ENCODE measurements at regions not wholly inside any gene's neighbourhood (a gene's known extent, or its start where the extent isn't known, plus 50 kb on each side); places are given as distances from the start of the nearest gene placed in this dataset.

GRCh38 chr11:19555266-19555665 lies 157.4 kb upstream of the NAV2 start:
- DNase-seq (ENCODE audit: extremely low read depth, insufficient read length) = no peak
- TF ChIP-seq CTCF (IDR thresholded peaks at IDR 0.05; ENCODE audit: insufficient read depth, low read length, poor library complexity, severe bottlenecking) = no peak
- no peak overlapping the region for H3K4me3 ChIP-seq (replicated peaks; ENCODE audit: low read depth, low read length)
- H3K27me3 ChIP-seq (replicated peaks; ENCODE audit: control insufficient read depth, insufficient read depth, low read length) = no peaks in the 10 kb centered on the region; the same call in 1 of the 2 replicates
- no peaks in the 10 kb centered on the region for H3K36me3 ChIP-seq (ENCODE audit: control insufficient read depth, insufficient read depth, low read length)

- peak; percentile 50 for DNase-seq (ENCODE audit: extremely low read depth, insufficient read length)
- Histone ChIP-seq H3K4me3 (replicated peaks; ENCODE audit: low read depth, low read length) (no peak overlapping the region), H3K36me3 (ENCODE audit: control insufficient read depth, insufficient read depth, low read length) (no peaks in the 10 kb centered on the region), H3K27me3 (replicated peaks; ENCODE audit: control insufficient read depth, insufficient read depth, low read length) (no peaks in the 10 kb centered on the region; the same call in 1 of the 2 replicates)
- TF ChIP-seq CTCF (IDR thresholded peaks at IDR 0.05; ENCODE audit: insufficient read depth, low read length, poor library complexity, severe bottlenecking) = peak; percentile 80
Measured at GRCh38 chr11:19553683-19554333, 158.8 kb upstream of the NAV2 start.

GRCh38 chr11:19552656-19553260 lies 159.9 kb upstream of the NAV2 start:
- no peak overlapping the region for H3K4me3 ChIP-seq (replicated peaks; ENCODE audit: low read depth, low read length)

GRCh38 chr11:19552161-19552560 lies 160.5 kb upstream of the NAV2 start:
- Histone ChIP-seq H3K4me3 (replicated peaks; ENCODE audit: low read depth, low read length) (no peak overlapping the region), H3K27me3 (replicated peaks; ENCODE audit: control insufficient read depth, insufficient read depth, low read length) (no peaks in the 10 kb centered on the region), H3K36me3 (ENCODE audit: control insufficient read depth, insufficient read depth, low read length) (no peaks in the 10 kb centered on the region)
- no peak for TF ChIP-seq CTCF (IDR thresholded peaks at IDR 0.05; ENCODE audit: insufficient read depth, low read length, poor library complexity, severe bottlenecking)
- DNase-seq (ENCODE audit: extremely low read depth, insufficient read length) = no peak

More at GRCh38 chr11:19552656-19553260, 159.9 kb upstream of the NAV2 start:
- no peak for TF ChIP-seq CTCF (IDR thresholded peaks at IDR 0.05; ENCODE audit: insufficient read depth, low read length, poor library complexity, severe bottlenecking)
- DNase-seq (ENCODE audit: extremely low read depth, insufficient read length) = no peak
- Histone ChIP-seq H3K27me3 (replicated peaks; ENCODE audit: control insufficient read depth, insufficient read depth, low read length) (no peaks in the 10 kb centered on the region), H3K36me3 (ENCODE audit: control insufficient read depth, insufficient read depth, low read length) (no peaks in the 10 kb centered on the region)

DNA sequence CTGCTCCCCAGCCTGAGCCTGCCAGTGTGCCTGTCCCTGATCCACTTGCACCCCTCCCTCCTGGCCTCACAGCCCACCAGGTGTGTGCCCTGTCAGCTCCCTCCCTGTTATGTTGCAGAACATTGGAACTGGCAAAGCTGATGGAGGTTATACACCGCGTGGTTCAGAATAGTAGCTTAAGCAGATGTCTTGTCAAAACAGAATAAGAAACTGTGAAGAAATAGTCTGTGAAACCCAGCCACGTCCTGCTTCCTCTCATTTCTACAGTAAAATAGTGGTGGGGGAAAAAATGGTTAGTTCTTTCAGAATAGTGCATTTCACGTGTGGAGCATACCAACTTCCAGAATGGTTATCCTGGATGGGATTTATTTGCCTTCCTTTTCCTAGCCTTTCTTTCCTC lies 161.2 kb upstream of the NAV2 start:
- TF ChIP-seq CTCF (IDR thresholded peaks at IDR 0.05; ENCODE audit: insufficient read depth, low read length, poor library complexity, severe bottlenecking) = no peak
- Histone ChIP-seq H3K4me3 (replicated peaks; ENCODE audit: low read depth, low read length) (no peak overlapping the region), H3K27me3 (replicated peaks; ENCODE audit: control insufficient read depth, insufficient read depth, low read length) (no peaks in the 10 kb centered on the region), H3K36me3 (ENCODE audit: control insufficient read depth, insufficient read depth, low read length) (no peaks in the 10 kb centered on the region)
- peak; percentile 37 for DNase-seq (ENCODE audit: extremely low read depth, insufficient read length)
